NCI-H446 (cell line): ENCODE measurements at regions not wholly inside any gene's neighbourhood (a gene's known extent, or its start where the extent isn't known, plus 50 kb on each side); places are given as distances from the start of the nearest gene placed in this dataset.
"Not testable (repeated sequence)": the region's sequence is repeated elsewhere in the genome, so short reads cannot be mapped to it uniquely, and the experiment has no call there.

Experiments used
- DNase-seq, 2 experiments: peaks; one replicate each; lab custom pipeline; 2025; lab: John Stamatoyannopoulos, UW

GRCh38 chr2:198638577-198638976, 819.2 kb downstream of the SATB2 start:
- no peak for DNase-seq

- DNase-seq = no peak
Measured at GRCh38 chr2:198630384-198630783, 826.0 kb downstream of the PLCL1 start.

GRCh38 chr2:198628596-198628995, 824.2 kb downstream of the PLCL1 start:
- DNase-seq = no peak

- no peak for DNase-seq
Measured at GRCh38 chr2:198622986-198623730, 818.8 kb downstream of the PLCL1 start.

GRCh38 chr2:198615972-198616371, 811.6 kb downstream of the PLCL1 start:
- DNase-seq = no peak

GRCh38 chr2:198611201-198611600, 806.8 kb downstream of the PLCL1 start:
- no peak for DNase-seq

GRCh38 chr2:198604599-198604998, 800.2 kb downstream of the PLCL1 start:
- DNase-seq = no peak

- DNase-seq = not testable (repeated sequence)
Measured at GRCh38 chr2:198602986-198603385, 798.6 kb downstream of the PLCL1 start.

- DNase-seq = no peak
Measured at GRCh38 chr2:198597648-198598047, 793.3 kb downstream of the PLCL1 start.

GRCh38 chr2:198596985-198597384, 792.6 kb downstream of the PLCL1 start:
- DNase-seq = no peak

GRCh38 chr2:198595721-198596120, 791.3 kb downstream of the PLCL1 start:
- no peak for DNase-seq

GRCh38 chr2:198591586-198591985, 787.2 kb downstream of the PLCL1 start:
- DNase-seq = no peak

GRCh38 chr2:198587741-198588140, 783.3 kb downstream of the PLCL1 start:
- no peak for DNase-seq

GRCh38 chr2:198587240-198587639, 782.8 kb downstream of the PLCL1 start:
- DNase-seq = no peak

- no peak for DNase-seq
Measured at GRCh38 chr2:198571393-198571792, 767.0 kb downstream of the PLCL1 start.

GRCh38 chr2:198558176-198558575, 753.8 kb downstream of the PLCL1 start:
- no peak for DNase-seq

GRCh38 chr2:198546122-198546521, 741.7 kb downstream of the PLCL1 start:
- DNase-seq = no peak

GRCh38 chr2:198545411-198545810, 741.0 kb downstream of the PLCL1 start:
- DNase-seq = no peak

GRCh38 chr2:198544461-198544860, 740.1 kb downstream of the PLCL1 start:
- DNase-seq = no peak

- no peak for DNase-seq
Measured at GRCh38 chr2:198534756-198535155, 730.4 kb downstream of the PLCL1 start.

- DNase-seq = no peak
Measured at GRCh38 chr2:198525211-198525969, 721.0 kb downstream of the PLCL1 start.

GRCh38 chr2:198523710-198524109, 719.3 kb downstream of the PLCL1 start:
- no peak for DNase-seq

GRCh38 chr2:198518935-198519334, 714.5 kb downstream of the PLCL1 start:
- no peak for DNase-seq
